ENCODE measurements at regions not wholly inside any gene's neighbourhood (a gene's known extent, or its start where the extent isn't known, plus 50 kb on each side); places are given as distances from the start of the nearest gene placed in this dataset.

DNA sequence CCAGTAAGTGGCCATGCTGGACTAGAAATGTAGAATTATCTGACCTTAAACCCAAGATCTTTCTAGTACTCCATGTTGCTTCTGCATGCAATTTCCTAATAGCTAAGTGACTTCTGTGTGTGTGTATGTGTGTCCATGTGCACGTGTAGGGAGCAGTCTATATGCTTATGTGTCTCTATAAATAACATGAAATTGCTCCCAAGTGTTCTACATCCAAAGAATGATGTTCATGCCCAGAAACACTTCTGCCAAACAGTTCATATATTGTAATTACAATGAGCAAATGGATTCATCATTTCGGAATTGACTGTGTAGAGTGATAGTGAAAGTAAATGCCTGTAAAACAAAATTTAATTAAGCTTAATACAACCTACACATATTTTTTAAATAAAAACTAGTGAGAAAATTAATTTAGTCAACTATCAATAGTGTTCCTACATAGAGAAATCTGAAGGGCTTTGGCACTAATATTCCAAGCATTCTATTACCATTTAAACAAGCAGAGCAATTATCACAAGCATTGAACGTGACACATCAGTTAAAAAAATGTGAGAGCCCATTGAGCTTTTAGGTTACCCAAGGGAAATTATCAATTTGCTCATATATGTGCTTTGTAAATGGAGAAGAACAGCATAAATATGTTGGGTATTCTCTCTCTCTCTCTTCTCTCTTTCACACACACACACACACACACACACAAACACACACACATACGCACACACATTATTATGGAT, 1067.4 kb downstream of the CNTNAP5 start:
- H3K4me3 ChIP-seq (ENCODE audit: low read depth, low read length) = no peak overlapping the region
- TF ChIP-seq, protein P1, sequence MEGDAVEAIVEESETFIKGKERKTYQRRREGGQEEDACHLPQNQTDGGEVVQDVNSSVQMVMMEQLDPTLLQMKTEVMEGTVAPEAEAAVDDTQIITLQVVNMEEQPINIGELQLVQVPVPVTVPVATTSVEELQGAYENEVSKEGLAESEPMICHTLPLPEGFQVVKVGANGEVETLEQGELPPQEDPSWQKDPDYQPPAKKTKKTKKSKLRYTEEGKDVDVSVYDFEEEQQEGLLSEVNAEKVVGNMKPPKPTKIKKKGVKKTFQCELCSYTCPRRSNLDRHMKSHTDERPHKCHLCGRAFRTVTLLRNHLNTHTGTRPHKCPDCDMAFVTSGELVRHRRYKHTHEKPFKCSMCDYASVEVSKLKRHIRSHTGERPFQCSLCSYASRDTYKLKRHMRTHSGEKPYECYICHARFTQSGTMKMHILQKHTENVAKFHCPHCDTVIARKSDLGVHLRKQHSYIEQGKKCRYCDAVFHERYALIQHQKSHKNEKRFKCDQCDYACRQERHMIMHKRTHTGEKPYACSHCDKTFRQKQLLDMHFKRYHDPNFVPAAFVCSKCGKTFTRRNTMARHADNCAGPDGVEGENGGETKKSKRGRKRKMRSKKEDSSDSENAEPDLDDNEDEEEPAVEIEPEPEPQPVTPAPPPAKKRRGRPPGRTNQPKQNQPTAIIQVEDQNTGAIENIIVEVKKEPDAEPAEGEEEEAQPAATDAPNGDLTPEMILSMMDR (IDR thresholded peaks at IDR 0.05; ENCODE audit: borderline replicate concordance, insufficient read depth, low read depth, low read length) = no peak

DNA sequence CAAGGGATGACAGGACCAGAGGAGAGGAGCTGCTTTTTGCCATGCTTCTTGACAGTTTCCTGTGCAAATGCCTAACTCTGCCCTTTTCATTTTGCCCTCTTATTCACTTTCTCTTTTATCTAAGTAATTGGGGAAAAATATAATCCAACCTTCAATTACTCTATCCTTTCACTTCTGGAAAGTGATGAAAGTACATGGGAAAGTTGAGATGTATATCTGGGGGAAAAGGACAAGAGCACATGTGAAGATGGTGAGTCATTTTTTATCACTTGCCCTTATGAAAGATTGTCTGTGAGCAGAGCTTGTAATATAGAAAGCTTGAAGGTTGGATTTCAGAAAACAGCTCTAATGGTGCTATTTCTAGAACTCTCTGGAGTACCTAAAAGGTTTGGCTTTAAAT, 1070.7 kb downstream of the CNTNAP5 start:
- no peak overlapping the region for H3K4me3 ChIP-seq (ENCODE audit: low read depth, low read length)
- TF ChIP-seq, protein P1 (IDR thresholded peaks at IDR 0.05; ENCODE audit: borderline replicate concordance, insufficient read depth, low read depth, low read length) = no peak

DNA sequence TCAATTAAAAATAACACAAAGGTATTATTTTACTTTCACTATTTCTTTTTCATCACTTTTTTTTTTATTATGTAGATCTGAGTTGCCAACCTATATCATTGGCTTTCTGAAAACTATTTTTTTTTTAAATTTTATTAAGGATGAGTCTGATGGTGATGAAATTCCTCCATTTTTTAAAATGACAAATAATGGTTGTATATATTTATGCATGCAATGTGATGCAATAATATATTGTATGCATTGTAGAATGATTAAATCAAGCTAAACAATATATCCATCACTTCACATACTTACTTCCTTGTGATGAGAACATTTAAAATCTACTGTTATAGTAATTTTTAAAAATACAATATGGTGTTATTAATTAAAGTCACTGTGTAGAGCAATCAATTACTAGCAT, 1081.6 kb downstream of the CNTNAP5 start:
- TF ChIP-seq, protein P1 (IDR thresholded peaks at IDR 0.05; ENCODE audit: borderline replicate concordance, insufficient read depth, low read depth, low read length) = no peak
- H3K4me3 ChIP-seq (ENCODE audit: low read depth, low read length) = no peak overlapping the region

DNA sequence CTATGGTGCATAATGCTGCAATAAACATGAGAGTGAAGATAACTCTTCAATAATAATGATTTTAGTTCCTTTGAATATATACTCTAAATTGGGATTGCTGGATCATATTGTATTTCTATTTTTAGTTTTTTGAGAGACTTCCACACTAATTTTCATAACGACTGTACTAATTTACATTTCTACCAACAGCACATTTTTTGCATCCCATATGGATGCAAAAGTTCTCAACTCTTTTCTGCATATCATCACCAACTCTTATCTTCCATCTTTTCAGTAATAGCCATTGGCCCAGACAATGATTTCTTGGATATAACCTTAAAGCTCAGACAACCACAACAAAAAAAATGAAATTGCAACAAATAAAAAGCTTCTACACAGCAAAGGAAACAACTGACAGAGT, 1082.4 kb downstream of the CNTNAP5 start:
- TF ChIP-seq, protein P1 (IDR thresholded peaks at IDR 0.05; ENCODE audit: borderline replicate concordance, insufficient read depth, low read depth, low read length) = no peak
- H3K4me3 ChIP-seq (ENCODE audit: low read depth, low read length) = no peak overlapping the region

DNA sequence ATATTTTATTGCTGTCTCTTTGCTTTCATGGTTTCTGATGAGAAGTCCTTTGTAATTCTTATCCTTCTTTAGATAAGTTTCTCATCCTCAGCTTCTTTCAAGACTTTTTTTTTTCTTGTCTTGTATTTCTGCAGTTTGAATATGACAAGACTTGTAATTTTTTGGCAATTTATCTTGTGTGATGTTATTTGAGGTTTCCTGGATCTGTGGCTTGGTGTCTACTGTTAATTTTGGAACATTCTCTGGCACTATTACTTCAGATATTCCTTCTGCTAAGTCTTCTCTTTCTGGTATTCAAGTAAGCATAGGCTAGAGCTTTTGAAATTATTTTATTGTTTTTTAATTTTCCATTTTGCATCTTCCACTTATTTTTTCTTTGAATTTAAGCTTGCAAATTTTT, 1083.2 kb downstream of the CNTNAP5 start:
- TF ChIP-seq, protein P1 (IDR thresholded peaks at IDR 0.05; ENCODE audit: borderline replicate concordance, insufficient read depth, low read depth, low read length) = no peak
- no peak overlapping the region for H3K4me3 ChIP-seq (ENCODE audit: low read depth, low read length)

DNA sequence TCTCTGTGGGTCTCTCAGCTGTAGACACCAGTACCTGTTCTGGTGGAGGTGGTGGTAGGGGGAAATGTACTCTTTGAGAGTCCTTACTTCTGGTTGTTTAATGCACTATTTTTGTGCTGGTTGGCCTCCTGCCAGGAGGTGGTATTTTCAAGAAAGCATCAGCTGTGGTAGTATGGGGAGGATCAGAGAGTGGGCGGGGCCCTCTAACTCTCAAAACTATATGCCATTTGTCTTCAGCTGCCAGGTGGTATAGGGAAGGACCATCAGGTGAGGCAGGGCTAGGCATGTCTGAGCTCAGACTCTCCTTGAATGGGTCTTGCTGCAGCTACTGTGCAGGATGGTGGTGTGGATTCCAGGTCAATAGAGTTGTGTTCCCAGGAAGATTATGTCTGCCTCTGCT, 1100.8 kb downstream of the CNTNAP5 start:
- H3K4me3 ChIP-seq (ENCODE audit: low read depth, low read length) = no peak overlapping the region
- TF ChIP-seq, protein P1 (IDR thresholded peaks at IDR 0.05; ENCODE audit: borderline replicate concordance, insufficient read depth, low read depth, low read length) = no peak

DNA sequence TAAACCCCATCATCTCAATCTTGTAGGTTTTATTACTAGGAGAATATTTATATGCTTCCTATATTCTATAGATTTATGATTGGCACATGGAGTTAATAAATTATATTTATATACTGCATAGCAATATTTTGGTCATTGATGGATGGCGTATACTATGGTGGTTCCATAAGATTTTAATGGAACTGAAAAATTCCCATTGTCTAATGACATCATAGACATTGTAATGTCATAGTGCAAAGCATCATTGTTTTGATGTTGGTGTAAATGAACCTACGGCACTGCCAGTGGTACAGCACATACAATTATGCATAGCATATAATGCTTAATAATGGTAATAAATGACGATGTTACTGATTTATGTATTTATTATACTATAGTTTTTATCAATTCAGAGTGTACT, 1135.9 kb downstream of the CNTNAP5 start:
- H3K4me3 ChIP-seq (ENCODE audit: low read depth, low read length) = no peak overlapping the region
- TF ChIP-seq, protein P1 (IDR thresholded peaks at IDR 0.05; ENCODE audit: borderline replicate concordance, insufficient read depth, low read depth, low read length) = no peak
